HG03196 (cell line): ENCODE measurements at regions not wholly inside any gene's neighbourhood (a gene's known extent, or its start where the extent isn't known, plus 50 kb on each side); places are given as distances from the start of the nearest gene placed in this dataset.
"Not testable (repeated sequence)": the region's sequence is repeated elsewhere in the genome, so short reads cannot be mapped to it uniquely, and the experiment has no call there.

ENCODE experiments used
- ATAC-seq: cut with Tn5 transposase; IDR thresholded peaks from one replicate; pipeline ENCODE4 v1.9.1; 2021; ENCODE audit not compliant: unreplicated experiment

DNA sequence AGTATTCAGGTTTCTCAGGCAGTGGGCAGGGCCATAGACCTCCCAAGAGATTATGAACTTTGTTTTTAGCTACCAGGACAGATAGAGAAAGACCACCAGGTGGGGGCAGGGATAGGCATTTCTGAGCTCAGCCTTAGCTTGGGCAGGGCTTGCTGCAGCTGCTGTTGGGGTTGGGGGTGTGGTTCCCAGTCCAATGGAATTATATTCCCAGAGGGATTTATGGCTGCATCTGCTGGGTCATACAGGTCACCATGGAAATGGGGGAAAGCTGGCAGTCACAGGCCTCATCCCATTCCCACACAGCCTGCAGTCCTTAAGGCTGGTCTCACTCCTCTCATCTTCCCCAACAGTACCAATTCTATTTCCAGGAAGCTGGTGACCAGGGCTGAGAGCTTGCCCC lies 144.6 kb upstream of the ZPLD1 start:
- ATAC-seq = no peak

- no peak for ATAC-seq
Measured at GRCh38 chr3:102295756-102296155, 139.1 kb upstream of the ZPLD1 start.

DNA sequence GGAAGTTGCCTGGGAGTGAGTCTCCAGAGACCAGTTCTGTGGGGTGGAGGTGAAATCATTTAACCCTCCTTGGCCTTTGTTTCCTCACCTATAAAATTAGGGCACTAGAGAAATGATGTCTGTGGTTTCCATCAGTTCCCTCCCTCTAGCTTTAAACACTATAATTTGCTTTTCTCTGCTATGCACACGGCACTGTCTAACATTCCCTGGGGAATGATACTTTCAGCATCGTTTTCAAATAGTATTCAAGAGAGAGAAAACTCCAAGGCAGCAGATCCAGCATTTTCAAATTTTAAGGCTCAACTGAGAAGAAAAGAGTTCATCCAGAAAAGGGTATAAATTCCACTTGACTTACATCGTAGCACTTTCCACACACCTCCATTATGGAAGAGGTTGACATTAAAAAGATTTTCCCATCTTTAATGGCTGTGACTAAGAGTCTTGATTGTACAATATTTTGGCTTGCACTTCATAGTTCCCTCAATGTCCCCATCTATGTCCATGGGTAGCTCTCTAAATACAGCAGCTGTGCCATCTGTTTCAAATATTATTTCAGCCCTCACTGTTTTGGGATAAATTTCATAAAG lies 137.7 kb upstream of the ZPLD1 start:
- no peak for ATAC-seq

DNA sequence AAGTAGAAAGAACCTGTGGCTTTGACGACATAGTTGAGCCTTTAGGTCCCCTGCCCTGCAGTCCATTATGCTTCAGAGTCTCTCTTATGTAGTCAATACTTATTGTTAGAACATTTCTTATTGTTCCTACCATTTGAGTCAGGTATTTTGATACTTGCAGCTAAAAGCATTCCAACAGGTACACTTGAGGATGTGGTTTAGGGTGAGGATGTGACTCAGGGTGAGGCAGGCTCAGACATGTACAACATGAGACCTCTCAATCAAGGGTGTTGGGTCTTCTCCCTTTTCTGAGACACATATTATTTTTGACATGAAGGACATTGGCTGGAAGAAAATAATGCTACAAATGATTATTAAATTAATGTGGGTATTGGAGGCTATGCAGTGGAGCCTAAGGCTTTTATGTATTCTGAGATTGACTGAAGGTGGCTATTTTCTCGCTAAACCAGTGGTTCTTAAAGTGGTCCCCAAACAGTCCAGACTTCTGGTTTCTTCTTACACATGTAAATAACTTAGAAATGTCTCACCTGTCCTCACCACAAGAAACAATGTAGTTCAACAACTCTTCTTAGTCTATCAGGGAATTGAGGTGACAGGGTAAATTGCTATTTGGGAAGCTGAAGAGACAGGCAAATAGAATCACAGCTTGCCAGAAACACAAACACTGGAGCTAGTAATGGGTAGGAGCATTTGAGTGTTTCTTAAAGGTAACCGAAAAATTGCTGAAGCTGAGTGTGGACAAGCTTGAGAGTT lies 135.5 kb upstream of the ZPLD1 start:
- ATAC-seq = peak; percentile 64

GRCh38 chr3:102301155-102301880 lies 133.5 kb upstream of the ZPLD1 start:
- ATAC-seq = no peak

- no peak for ATAC-seq
Measured at GRCh38 chr3:102302020-102302419, 132.8 kb upstream of the ZPLD1 start.

DNA sequence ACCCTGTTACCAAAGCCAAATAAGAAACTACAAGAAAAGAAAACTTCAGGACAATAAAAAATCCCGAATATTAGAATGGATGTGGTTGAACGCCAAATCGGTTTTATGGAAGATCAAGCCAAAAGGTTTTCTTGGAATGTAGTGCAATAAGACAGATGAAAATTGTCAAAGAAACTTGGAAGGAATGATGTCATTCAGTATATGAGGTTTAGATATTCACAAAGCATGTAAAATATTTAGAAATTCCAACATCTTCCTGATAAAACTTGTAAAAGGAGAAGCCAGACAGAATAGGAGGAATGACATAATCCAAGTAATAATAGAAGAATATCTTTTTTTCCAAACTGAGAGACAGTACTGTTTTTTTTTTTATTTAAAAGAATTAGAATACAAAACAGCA lies 130.3 kb upstream of the ZPLD1 start:
- ATAC-seq = no peak

DNA sequence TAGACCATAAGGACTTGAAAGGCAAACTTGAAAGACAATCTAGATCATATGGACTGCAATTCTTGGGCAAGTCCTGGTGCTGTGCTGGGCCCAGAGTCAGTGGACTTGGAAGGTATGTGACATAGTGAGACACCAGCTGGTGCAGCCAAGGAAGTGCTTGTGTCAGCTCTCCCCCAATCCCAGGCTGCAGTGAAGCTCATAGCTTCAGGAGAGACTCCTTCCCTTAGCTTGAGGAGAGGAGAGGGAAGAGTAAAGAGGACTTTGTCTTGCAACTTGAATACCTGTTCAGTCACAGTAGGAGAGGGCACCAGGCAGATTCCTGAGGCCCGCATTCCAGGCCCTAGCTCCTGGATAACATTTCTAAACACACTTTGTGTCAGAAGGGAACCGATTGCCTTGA lies 127.4 kb upstream of the ZPLD1 start:
- ATAC-seq = no peak

- ATAC-seq = no peak
Measured at GRCh38 chr3:102329066-102329465, 105.7 kb upstream of the ZPLD1 start.

DNA sequence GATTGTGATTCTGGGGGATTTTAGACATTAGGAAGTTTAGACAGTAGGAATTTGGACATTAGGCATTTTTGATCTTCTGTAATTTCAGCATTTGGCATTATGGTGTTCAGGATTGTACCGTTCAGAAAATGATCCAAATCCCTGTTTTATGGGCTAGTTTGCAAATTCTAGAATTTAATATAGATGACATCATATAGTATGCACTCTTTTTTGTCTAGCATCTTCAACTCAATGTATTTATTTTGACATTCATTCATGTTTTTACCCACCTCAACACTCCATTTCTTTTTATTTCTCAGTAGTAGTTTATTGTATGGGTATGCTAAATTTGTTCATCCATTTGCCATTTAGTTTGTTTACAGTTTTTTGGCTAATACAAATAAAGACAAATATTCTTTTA lies 105.3 kb upstream of the ZPLD1 start:
- ATAC-seq = no peak

GRCh38 chr3:102332205-102332604 lies 102.6 kb upstream of the ZPLD1 start:
- no peak for ATAC-seq

DNA sequence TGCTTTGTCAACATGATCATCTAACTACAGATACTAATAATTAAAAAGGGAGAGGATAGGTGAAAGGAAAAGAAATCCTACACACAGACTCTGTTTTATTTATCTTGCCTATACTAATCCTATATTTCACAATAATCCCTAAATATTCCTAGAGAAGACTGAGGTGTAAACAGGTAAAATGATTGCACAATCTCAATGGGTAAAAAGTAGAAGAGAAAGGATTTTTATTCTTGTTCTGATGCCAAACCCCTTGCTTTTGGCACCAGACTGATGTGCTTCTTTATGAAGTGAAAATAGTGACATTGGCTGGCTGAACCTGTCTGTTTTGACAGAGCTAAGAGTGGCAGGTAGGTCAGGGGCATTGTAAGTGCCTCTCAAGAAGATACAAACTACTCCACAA lies 101.9 kb upstream of the ZPLD1 start:
- no peak for ATAC-seq

DNA sequence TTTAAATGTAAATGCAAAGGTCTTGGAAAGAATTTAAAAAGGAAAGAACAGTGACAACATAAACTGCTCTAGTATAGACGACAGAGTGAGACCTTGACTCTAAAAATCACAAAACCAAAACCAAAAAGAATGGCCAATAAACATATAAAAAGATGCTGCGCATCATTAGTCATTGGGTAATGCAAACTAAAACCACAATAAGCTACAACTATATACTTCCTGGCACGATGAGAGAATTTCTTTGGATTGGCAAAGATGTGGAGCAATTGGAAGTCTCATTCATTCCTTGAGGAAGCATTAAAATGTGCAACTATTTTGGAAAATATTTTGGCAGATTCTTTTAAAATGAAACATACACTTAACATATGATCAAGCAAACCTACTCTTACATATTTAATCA lies 98.7 kb upstream of the ZPLD1 start:
- no peak for ATAC-seq

GRCh38 chr3:102339671-102340070 lies 95.1 kb upstream of the ZPLD1 start:
- ATAC-seq = no peak

DNA sequence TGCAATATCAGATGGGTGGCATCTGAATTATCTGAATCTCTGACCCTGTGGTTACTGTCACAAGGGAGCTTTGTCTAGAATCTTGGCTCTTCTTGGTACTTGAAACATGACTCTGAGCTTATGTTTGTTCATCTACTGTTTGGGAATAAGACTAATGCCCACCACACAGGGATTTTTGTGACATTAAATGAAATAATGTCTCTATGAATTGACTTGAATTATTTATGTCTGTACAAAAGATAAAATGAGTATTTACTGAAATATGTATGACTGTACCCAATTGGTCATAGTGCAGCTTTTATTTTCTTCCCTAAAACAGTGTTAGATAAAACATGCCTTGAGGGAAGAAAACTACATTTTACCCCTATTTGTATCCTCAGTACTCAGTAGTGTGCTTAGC lies 87.9 kb upstream of the ZPLD1 start:
- ATAC-seq = no peak

- no peak for ATAC-seq
Measured at GRCh38 chr3:102348904-102349303, 85.9 kb upstream of the ZPLD1 start.

- no peak for ATAC-seq
Measured at GRCh38 chr3:102353148-102353547, 81.7 kb upstream of the ZPLD1 start.

GRCh38 chr3:102353805-102354204 lies 81.0 kb upstream of the ZPLD1 start:
- ATAC-seq = no peak

DNA sequence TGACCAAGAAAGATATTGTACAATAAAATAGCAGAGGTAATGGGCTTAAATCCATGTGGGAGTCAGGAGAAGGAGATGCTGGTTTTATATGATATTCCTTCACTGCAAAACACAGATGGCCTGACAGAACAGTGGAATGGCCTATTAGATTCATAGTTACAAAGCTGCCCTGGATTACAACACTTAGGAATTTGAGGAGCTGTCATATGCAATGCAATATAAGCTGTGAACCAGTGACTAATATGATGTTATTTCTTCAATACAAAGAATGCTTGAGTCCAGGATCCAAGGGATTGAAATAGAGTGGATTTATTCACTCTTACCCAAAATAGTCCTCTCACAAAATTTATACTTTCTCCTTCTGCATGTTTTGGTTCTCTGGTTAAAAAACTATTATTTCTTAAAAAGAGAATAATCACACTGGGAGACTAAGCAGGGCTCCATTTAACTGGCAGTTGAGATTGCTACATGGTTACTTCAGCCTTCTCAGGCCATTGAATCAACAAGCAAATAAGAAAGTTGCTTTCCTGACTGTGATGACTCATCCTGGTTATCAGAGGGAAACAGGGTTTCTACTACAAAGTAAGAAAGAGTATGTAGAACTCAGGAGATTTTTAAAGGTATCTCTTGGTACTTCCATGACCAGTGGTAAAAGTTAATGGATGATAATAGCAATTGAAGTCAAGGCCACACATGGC lies 79.8 kb upstream of the ZPLD1 start:
- no peak for ATAC-seq

- ATAC-seq = no peak
Measured at GRCh38 chr3:102356506-102356905, 78.3 kb upstream of the ZPLD1 start.

GRCh38 chr3:102357313-102357712 lies 77.5 kb upstream of the ZPLD1 start:
- not testable (repeated sequence) for ATAC-seq
